GM19238 (cell line): ENCODE measurements at regions not wholly inside any gene's neighbourhood (a gene's known extent, or its start where the extent isn't known, plus 50 kb on each side); places are given as distances from the start of the nearest gene placed in this dataset.
"Not testable (repeated sequence)": the region's sequence is repeated elsewhere in the genome, so short reads cannot be mapped to it uniquely, and the experiment has no call there.

Experiments used
- DNase-seq: peaks from one replicate; pipeline ENCODE4 v3.0.0; 2011; ENCODE audit warnings: low spot score; ENCODE audit not compliant: insufficient read length

GRCh38 chr6:50993941-50994720 is 175.5 kb downstream of the TFAP2B start:
- DNase-seq = no peak

GRCh38 chr6:50995036-50995435 is 176.4 kb downstream of the TFAP2B start:
- no peak for DNase-seq

- no peak for DNase-seq
Observed at GRCh38 chr6:50998905-50999304, 180.2 kb downstream of the TFAP2B start.

- DNase-seq = no peak
Observed at GRCh38 chr6:51001399-51001798, 182.7 kb downstream of the TFAP2B start.

- no peak for DNase-seq
Observed at GRCh38 chr6:51004380-51004779, 185.7 kb downstream of the TFAP2B start.

GRCh38 chr6:51005779-51006178 is 187.1 kb downstream of the TFAP2B start:
- no peak for DNase-seq

- DNase-seq = no peak
Observed at GRCh38 chr6:51007237-51007636, 188.6 kb downstream of the TFAP2B start.

- DNase-seq = not testable (repeated sequence)
Observed at GRCh38 chr6:51008693-51009092, 190.0 kb downstream of the TFAP2B start.

- no peak for DNase-seq
Observed at GRCh38 chr6:51013376-51013775, 194.7 kb downstream of the TFAP2B start.

- no peak for DNase-seq
Observed at GRCh38 chr6:51015394-51015793, 196.7 kb downstream of the TFAP2B start.

GRCh38 chr6:51016489-51016888 is 197.8 kb downstream of the TFAP2B start:
- DNase-seq = no peak

GRCh38 chr6:51019806-51020205 is 201.1 kb downstream of the TFAP2B start:
- no peak for DNase-seq

GRCh38 chr6:51021171-51021570 is 202.5 kb downstream of the TFAP2B start:
- no peak for DNase-seq

- DNase-seq = no peak
Observed at GRCh38 chr6:51024126-51024525, 205.5 kb downstream of the TFAP2B start.

GRCh38 chr6:51025082-51025777 is 206.6 kb downstream of the TFAP2B start:
- DNase-seq = no peak

GRCh38 chr6:51027283-51028065 is 208.8 kb downstream of the TFAP2B start:
- DNase-seq = no peak

GRCh38 chr6:51028276-51028675 is 209.6 kb downstream of the TFAP2B start:
- no peak for DNase-seq

- no peak for DNase-seq
Observed at GRCh38 chr6:51029561-51029960, 210.9 kb downstream of the TFAP2B start.

- no peak for DNase-seq
Observed at GRCh38 chr6:51045548-51045947, 226.9 kb downstream of the TFAP2B start.

- no peak for DNase-seq
Observed at GRCh38 chr6:51049288-51049982, 230.8 kb downstream of the TFAP2B start.
